ENCODE measurements at regions not wholly inside any gene's neighbourhood (a gene's known extent, or its start where the extent isn't known, plus 50 kb on each side); places are given as distances from the start of the nearest gene placed in this dataset.

GRCh38 chr2:19714926-19715325 lies 186.9 kb downstream of the TTC32 start:
- no peaks in the 10 kb centered on the region for H3K36me3 ChIP-seq
- DNase-seq, result no peak
- no peak overlapping the region for H3K27ac ChIP-seq
- H3K27me3 ChIP-seq, result no peaks in the 10 kb centered on the region
- intact Hi-C loops (cut with DNase I), result no loop called here
- no peak overlapping the region for H3K4me3 ChIP-seq (replicated peaks in 1 of 3)
- WGBS, 2 donors, result 86 to 91% methylated on average over 4 of the region's 4 CpGs
- no peaks in the 10 kb centered on the region for H3K4me1 ChIP-seq
- H3K9me3 ChIP-seq, result no peaks in the 10 kb centered on the region
- TF ChIP-seq POLR2A (IDR thresholded peaks at IDR 0.05), result no peak
- no peak for TF ChIP-seq CTCF (IDR thresholded peaks at IDR 0.05)

GRCh38 chr2:19712850-19713249 lies 188.9 kb downstream of the TTC32 start:
- Histone ChIP-seq H3K27ac (no peak overlapping the region), H3K27me3 (no peaks in the 10 kb centered on the region), H3K4me3 (replicated peaks in 1 of 3) (no peak overlapping the region), H3K9me3 (no peaks in the 10 kb centered on the region), H3K4me1 (no peaks in the 10 kb centered on the region), H3K36me3 (no peaks in the 10 kb centered on the region)
- 89 to 97% methylated on average over 4 of the region's 4 CpGs for WGBS, 2 donors
- no peak for DNase-seq
- no peak for TF ChIP-seq POLR2A (IDR thresholded peaks at IDR 0.05)
- no peak for TF ChIP-seq CTCF (IDR thresholded peaks at IDR 0.05)
- intact Hi-C loops (cut with DNase I), result no loop called here

GRCh38 chr2:19711470-19712372 lies 190.1 kb downstream of the TTC32 start:
- Histone ChIP-seq H3K27ac (no peak overlapping the region), H3K36me3 (no peaks in the 10 kb centered on the region), H3K4me3 (replicated peaks in 1 of 3) (no peak overlapping the region), H3K9me3 (no peaks in the 10 kb centered on the region), H3K27me3 (no peaks in the 10 kb centered on the region), H3K4me1 (no peaks in the 10 kb centered on the region)
- intact Hi-C loops (cut with DNase I), result no loop called here
- no peak for TF ChIP-seq POLR2A (IDR thresholded peaks at IDR 0.05)
- no peak for TF ChIP-seq CTCF (IDR thresholded peaks at IDR 0.05)
- DNase-seq, result no peak
- 58 to 74% methylated on average over 5 of the region's 5 CpGs for WGBS, 2 donors

- TF ChIP-seq POLR2A (IDR thresholded peaks at IDR 0.05) (no peak), CTCF (IDR thresholded peaks at IDR 0.05) (no peak)
- Histone ChIP-seq H3K9me3 (no peaks in the 10 kb centered on the region), H3K27me3 (no peaks in the 10 kb centered on the region), H3K4me1 (no peaks in the 10 kb centered on the region), H3K27ac (no peak overlapping the region), H3K4me3 (replicated peaks in 1 of 3) (no peak overlapping the region), H3K36me3 (no peaks in the 10 kb centered on the region)
- WGBS, 2 donors, result 82 to 84% methylated on average over 2 of the region's 2 CpGs
- DNase-seq, result no peak
- intact Hi-C loops (cut with DNase I), result no loop called here
Observed at GRCh38 chr2:19710230-19710629, 191.6 kb downstream of the TTC32 start.

- Histone ChIP-seq H3K27me3 (no peaks in the 10 kb centered on the region), H3K4me1 (no peaks in the 10 kb centered on the region), H3K36me3 (no peaks in the 10 kb centered on the region), H3K9me3 (no peaks in the 10 kb centered on the region), H3K4me3 (replicated peaks in 1 of 3) (no peak overlapping the region), H3K27ac (no peak overlapping the region)
- TF ChIP-seq POLR2A (IDR thresholded peaks at IDR 0.05), result no peak
- no peak for TF ChIP-seq CTCF (IDR thresholded peaks at IDR 0.05)
- no peak for DNase-seq
- intact Hi-C loops (cut with DNase I), result no loop called here
- WGBS, 2 donors, result 61 to 71% methylated on average over 2 of the region's 2 CpGs
Observed at GRCh38 chr2:19709553-19709952, 192.2 kb downstream of the TTC32 start.
